Thymus (tissue), 11 donors: ENCODE measurements at regions not wholly inside any gene's neighbourhood (a gene's known extent, or its start where the extent isn't known, plus 50 kb on each side); places are given as distances from the start of the nearest gene placed in this dataset.
"Not testable (repeated sequence)": the region's sequence is repeated elsewhere in the genome, so short reads cannot be mapped to it uniquely, and the experiment has no call there.

ENCODE experiments used
- DNase-seq, 9 donors: peaks; one replicate each; pipeline ENCODE4 v3.0.0-alpha.2; 2013; ENCODE audit warnings: low spot score in 9 of 9, low read depth in 6 of 9, missing footprints in 1 of 9
- H3K27ac ChIP-seq, 2 donors: one replicate each; pipeline ENCODE4 v1.5.1; 2013; ENCODE audit warnings: control low read depth in 1 of 2, low read depth in 1 of 2, low read length in 1 of 2, mild to moderate bottlenecking in 1 of 2, moderate library complexity in 1 of 2
- H3K27me3 ChIP-seq, 2 donors: one replicate each; pipeline ENCODE4 v1.5.1; 2013; ENCODE audit warnings: low read length in 1 of 2; ENCODE audit not compliant: control insufficient read depth in 2 of 2, insufficient read depth in 1 of 2
- H3K36me3 ChIP-seq, 2 donors: one replicate each; pipeline ENCODE4 v1.5.1; 2013; ENCODE audit warnings: low read length in 1 of 2, mild to moderate bottlenecking in 1 of 2, moderate library complexity in 1 of 2; ENCODE audit not compliant: control insufficient read depth in 2 of 2, insufficient read depth in 2 of 2
- H3K4me1 ChIP-seq, 2 donors: one replicate each; pipeline ENCODE4 v1.5.1; 2013; ENCODE audit warnings: low read length in 2 of 2; ENCODE audit not compliant: control insufficient read depth in 2 of 2, insufficient read depth in 2 of 2
- H3K4me3 ChIP-seq, 2 donors: one replicate each; pipeline ENCODE4 v1.5.1; 2013; ENCODE audit warnings: low read length in 2 of 2, control low read depth in 1 of 2, mild to moderate bottlenecking in 1 of 2
- H3K9me3 ChIP-seq, 2 donors: one replicate each; pipeline ENCODE4 v1.5.1; 2013; ENCODE audit warnings: low read length in 1 of 2, mild to moderate bottlenecking in 1 of 2; ENCODE audit not compliant: control insufficient read depth in 2 of 2, insufficient read depth in 1 of 2
- WGBS: extraction: QIAGEN DNeasy Blood & Tissue Kit; methylation state at CpG from one replicate; pipeline ENCODE4 v1.1.7; 2013; 5-methylcytosine and 5-hydroxymethylcytosine counted together
- donor health status: healthy.

GRCh38 chr5:142400415-142400814 lies 75.6 kb upstream of the SPRY4 start:
- Histone ChIP-seq H3K27ac (no peak overlapping the region), H3K4me1 (no peaks in the 10 kb centered on the region), H3K4me3 (no peak overlapping the region), H3K9me3 (peaks cover 3 to 10% of the 10 kb centered on the region in 2 donors), H3K36me3 (no peaks in the 10 kb centered on the region), H3K27me3 (peaks cover 0 to 2% of the 10 kb centered on the region in 2 donors)
- no peak for DNase-seq
- 92% methylated on average over 8 of the region's 8 CpGs for WGBS

GRCh38 chr5:142399891-142400290 lies 75.1 kb upstream of the SPRY4 start:
- H3K27ac ChIP-seq: no peak overlapping the region
- peaks cover 0 to 2% of the 10 kb centered on the region in 2 donors for H3K27me3 ChIP-seq
- 94% methylated on average over 2 of the region's 2 CpGs for WGBS
- DNase-seq: no peak
- no peaks in the 10 kb centered on the region for H3K4me1 ChIP-seq
- peaks cover 3 to 10% of the 10 kb centered on the region in 2 donors for H3K9me3 ChIP-seq
- no peak overlapping the region for H3K4me3 ChIP-seq
- no peaks in the 10 kb centered on the region for H3K36me3 ChIP-seq

- H3K4me1 ChIP-seq: no peaks in the 10 kb centered on the region
- no peak for DNase-seq
- H3K4me3 ChIP-seq: no peak overlapping the region
- H3K27me3 ChIP-seq: peaks cover 0 to 1% of the 10 kb centered on the region in 2 donors
- 95% methylated on average over 3 of the region's 3 CpGs for WGBS
- no peaks in the 10 kb centered on the region for H3K36me3 ChIP-seq
- peaks cover 3 to 10% of the 10 kb centered on the region in 2 donors for H3K9me3 ChIP-seq
- H3K27ac ChIP-seq: no peak overlapping the region
Measured at GRCh38 chr5:142398730-142399055, 73.9 kb upstream of the SPRY4 start.

GRCh38 chr5:142398011-142398729 lies 73.3 kb upstream of the SPRY4 start:
- H3K4me3 ChIP-seq, H3K27ac ChIP-seq, H3K36me3 ChIP-seq, H3K27me3 ChIP-seq, H3K4me1 ChIP-seq, DNase-seq: not testable (repeated sequence)
- peaks cover 3 to 10% of the 10 kb centered on the region in 2 donors for H3K9me3 ChIP-seq
- 98% methylated on average over 13 of the region's 13 CpGs for WGBS

- peaks cover 3 to 10% of the 10 kb centered on the region in 2 donors for H3K9me3 ChIP-seq
- no peak overlapping the region for H3K27ac ChIP-seq
- H3K36me3 ChIP-seq: no peaks in the 10 kb centered on the region
- 99% methylated on average over 3 of the region's 3 CpGs for WGBS
- H3K27me3 ChIP-seq: no peaks in the 10 kb centered on the region
- no peak for DNase-seq
- H3K4me1 ChIP-seq: no peaks in the 10 kb centered on the region
- no peak overlapping the region for H3K4me3 ChIP-seq
Measured at GRCh38 chr5:142397178-142397577, 72.4 kb upstream of the SPRY4 start.

GRCh38 chr5:142396436-142397038 lies 71.7 kb upstream of the SPRY4 start:
- no peaks in the 10 kb centered on the region for H3K36me3 ChIP-seq
- no peak overlapping the region for H3K4me3 ChIP-seq
- no peaks in the 10 kb centered on the region for H3K4me1 ChIP-seq
- no peak overlapping the region for H3K27ac ChIP-seq
- peaks cover 3 to 10% of the 10 kb centered on the region in 2 donors for H3K9me3 ChIP-seq
- no peak for DNase-seq
- H3K27me3 ChIP-seq: no peaks in the 10 kb centered on the region
- 96% methylated on average over 2 of the region's 2 CpGs for WGBS

GRCh38 chr5:142395334-142395733 lies 70.5 kb upstream of the SPRY4 start:
- peaks cover 0 to 7% of the 10 kb centered on the region in 2 donors for H3K27me3 ChIP-seq
- H3K36me3 ChIP-seq: no peaks in the 10 kb centered on the region
- no peak for DNase-seq
- 81% methylated on average over 4 of the region's 4 CpGs for WGBS
- H3K4me1 ChIP-seq: peaks cover 0 to 4% of the 10 kb centered on the region in 2 donors
- H3K9me3 ChIP-seq: peaks cover 3 to 10% of the 10 kb centered on the region in 2 donors
- no peak overlapping the region for H3K27ac ChIP-seq
- H3K4me3 ChIP-seq: no peak overlapping the region

- peaks cover 3 to 5% of the 10 kb centered on the region in 2 donors for H3K9me3 ChIP-seq
- no peaks in the 10 kb centered on the region for H3K36me3 ChIP-seq
- H3K4me3 ChIP-seq: no peak overlapping the region
- peaks cover 0 to 11% of the 10 kb centered on the region in 2 donors for H3K4me1 ChIP-seq
- 92% methylated on average over 8 of the region's 8 CpGs for WGBS
- H3K27ac ChIP-seq: no peak overlapping the region
- peaks cover 0 to 13% of the 10 kb centered on the region in 2 donors for H3K27me3 ChIP-seq
- no peak for DNase-seq
Measured at GRCh38 chr5:142391058-142391845, 66.4 kb upstream of the SPRY4 start.

- Histone ChIP-seq H3K27ac (peak overlapping the region in 1 of 2 donors; percentile 1), H3K9me3 (no peaks in the 10 kb centered on the region), H3K4me3 (no peak overlapping the region), H3K27me3 (peaks cover 0 to 13% of the 10 kb centered on the region in 2 donors), H3K36me3 (no peaks in the 10 kb centered on the region), H3K4me1 (peaks cover 0 to 11% of the 10 kb centered on the region in 2 donors)
- DNase-seq: no peak
- WGBS: 17% methylated on average over 3 of the region's 3 CpGs
Measured at GRCh38 chr5:142390334-142390733, 65.5 kb upstream of the SPRY4 start.
